HEK293 (cell line): ENCODE measurements at regions not wholly inside any gene's neighbourhood (a gene's known extent, or its start where the extent isn't known, plus 50 kb on each side); places are given as distances from the start of the nearest gene placed in this dataset.

Experiments used
- CTCF ChIA-PET: fragments of 350-600 bp; formaldehyde crosslinking; extraction: SDS; loops from one replicate; lab custom pipeline; 2021; ENCODE audit warnings: antibody characterized with exemption; lab: Yijun Ruan, JAX
- POLR2A ChIA-PET: fragments of 300-600 bp; formaldehyde crosslinking; extraction: SDS; loops from one replicate; lab custom pipeline; 2020; ENCODE audit warnings: antibody characterized with exemption, inconsistent platforms; lab: Yijun Ruan, JAX
- H3K27ac ChIP-seq: fragments of 200-500 bp; sonication (Bioruptor generic); 2 replicates; pipeline ENCODE4 v1.5.1; 2014; ENCODE audit warnings: low read depth, low read length, control low read depth, inconsistent platforms; ENCODE audit errors: extremely low read depth
- H3K36me3 ChIP-seq, 2 experiments: fragments of 200-500 bp in 1 of 2; sonication (Bioruptor generic) in 1 of 2; 1 replicate in 1 of 2; 2 replicates in 1 of 2; pipeline ENCODE4 v1.5.1; 2014 to 2017; ENCODE audit warnings: inconsistent platforms in 2 of 2, low read length in 2 of 2; ENCODE audit not compliant: control insufficient read depth in 2 of 2, insufficient read depth in 1 of 2
- H3K4me1 ChIP-seq: fragments of 200-500 bp; sonication (Bioruptor generic); 2 replicates; pipeline ENCODE4 v1.5.1; 2014; ENCODE audit warnings: mild to moderate bottlenecking, low read length, inconsistent platforms; ENCODE audit not compliant: control insufficient read depth, insufficient read depth
- H3K4me3 ChIP-seq: 2 replicates; pipeline ENCODE4 v1.5.1; 2011; ENCODE audit warnings: low read depth, mild to moderate bottlenecking, control low read depth, low read length, moderate library complexity
- H3K9me3 ChIP-seq: fragments of 200-500 bp; sonication (Bioruptor generic); 2 replicates; pipeline ENCODE4 v1.5.1; 2014; ENCODE audit warnings: low read depth, low read length, inconsistent platforms; ENCODE audit not compliant: control insufficient read depth, insufficient read depth
- EGR2 ChIP-seq: fragments of 450-650 bp; formaldehyde crosslinking; IDR thresholded peaks from 2 replicates; pipeline ENCODE4 v1.5.1; 2016; ENCODE audit warnings: low read depth, missing biosample characterization, missing genetic modification characterization
- KLF10 ChIP-seq: fragments of 450-650 bp; IDR thresholded peaks from 2 replicates; pipeline ENCODE4 v1.5.1; 2018; ENCODE audit warnings: missing biosample characterization, mild to moderate bottlenecking, missing genetic modification characterization
- OSR2 ChIP-seq: fragments of 450-650 bp; formaldehyde crosslinking; IDR thresholded peaks from 2 replicates; pipeline ENCODE4 v1.5.1; 2016; ENCODE audit warnings: missing biosample characterization, missing genetic modification characterization
- ZBTB8A ChIP-seq: fragments of 450-650 bp; formaldehyde crosslinking; IDR thresholded peaks from 2 replicates; pipeline ENCODE4 v1.5.1; 2016; ENCODE audit warnings: missing biosample characterization, missing genetic modification characterization
- ZNF155 ChIP-seq: fragments of 450-650 bp; formaldehyde crosslinking; IDR thresholded peaks from 2 replicates; pipeline ENCODE4 v1.5.1; 2016; ENCODE audit warnings: missing biosample characterization, missing genetic modification characterization
- ZNF2 ChIP-seq: fragments of 450-650 bp; formaldehyde crosslinking; IDR thresholded peaks from 2 replicates; pipeline ENCODE4 v1.5.1; 2016; ENCODE audit warnings: missing biosample characterization, missing genetic modification characterization
- ZNF221 ChIP-seq: fragments of 450-650 bp; formaldehyde crosslinking; IDR thresholded peaks from 2 replicates; pipeline ENCODE4 v1.5.1; 2017; ENCODE audit warnings: missing biosample characterization, missing genetic modification characterization, borderline replicate concordance
- ZNF280D ChIP-seq: fragments of 450-650 bp; formaldehyde crosslinking; IDR thresholded peaks from 2 replicates; pipeline ENCODE4 v1.5.1; 2016; ENCODE audit warnings: missing biosample characterization, missing genetic modification characterization
- ZNF292 ChIP-seq: fragments of 450-650 bp; formaldehyde crosslinking; IDR thresholded peaks from 2 replicates; pipeline ENCODE4 v1.5.1; 2016; ENCODE audit warnings: low read depth, missing biosample characterization, missing genetic modification characterization, borderline replicate concordance
- ZNF473 ChIP-seq: fragments of 450-650 bp; formaldehyde crosslinking; IDR thresholded peaks from 2 replicates; pipeline ENCODE4 v1.5.1; 2017; ENCODE audit warnings: missing biosample characterization, missing genetic modification characterization
- ZNF521 ChIP-seq: fragments of 450-650 bp; formaldehyde crosslinking; IDR thresholded peaks from 2 replicates; pipeline ENCODE4 v1.5.1; 2017; ENCODE audit warnings: missing biosample characterization, mild to moderate bottlenecking, missing genetic modification characterization
- ZNF600 ChIP-seq: fragments of 450-650 bp; formaldehyde crosslinking; IDR thresholded peaks from 2 replicates; pipeline ENCODE4 v1.5.1; 2016; ENCODE audit warnings: missing biosample characterization, missing genetic modification characterization
- ZNF768 ChIP-seq: fragments of 450-650 bp; formaldehyde crosslinking; IDR thresholded peaks from 2 replicates; pipeline ENCODE4 v1.5.1; 2018; ENCODE audit warnings: missing biosample characterization, mild to moderate bottlenecking, missing genetic modification characterization
- TF ChIP-seq, protein P1 (sequence below): fragments of 450-650 bp; formaldehyde crosslinking; IDR thresholded peaks from 2 replicates; pipeline ENCODE4 v1.5.1; 2017; ENCODE audit warnings: missing biosample characterization, missing genetic modification characterization
- TF ChIP-seq, protein P2 (sequence below): sonication (generic); formaldehyde crosslinking; IDR thresholded peaks from 2 replicates; pipeline ENCODE4 v1.8.1; 2022; ENCODE audit warnings: mild to moderate bottlenecking, moderate library complexity, missing genetic modification reagents
- TF ChIP-seq, protein P3 (sequence below): fragments of 450-650 bp; formaldehyde crosslinking; IDR thresholded peaks from 2 replicates; pipeline ENCODE4 v1.5.1; 2016; ENCODE audit warnings: missing biosample characterization, missing genetic modification characterization
- TF ChIP-seq, protein P4 (sequence below): fragments of 450-650 bp; formaldehyde crosslinking; IDR thresholded peaks from 2 replicates; pipeline ENCODE4 v1.5.1; 2016; ENCODE audit warnings: missing biosample characterization, missing genetic modification characterization

DNA sequence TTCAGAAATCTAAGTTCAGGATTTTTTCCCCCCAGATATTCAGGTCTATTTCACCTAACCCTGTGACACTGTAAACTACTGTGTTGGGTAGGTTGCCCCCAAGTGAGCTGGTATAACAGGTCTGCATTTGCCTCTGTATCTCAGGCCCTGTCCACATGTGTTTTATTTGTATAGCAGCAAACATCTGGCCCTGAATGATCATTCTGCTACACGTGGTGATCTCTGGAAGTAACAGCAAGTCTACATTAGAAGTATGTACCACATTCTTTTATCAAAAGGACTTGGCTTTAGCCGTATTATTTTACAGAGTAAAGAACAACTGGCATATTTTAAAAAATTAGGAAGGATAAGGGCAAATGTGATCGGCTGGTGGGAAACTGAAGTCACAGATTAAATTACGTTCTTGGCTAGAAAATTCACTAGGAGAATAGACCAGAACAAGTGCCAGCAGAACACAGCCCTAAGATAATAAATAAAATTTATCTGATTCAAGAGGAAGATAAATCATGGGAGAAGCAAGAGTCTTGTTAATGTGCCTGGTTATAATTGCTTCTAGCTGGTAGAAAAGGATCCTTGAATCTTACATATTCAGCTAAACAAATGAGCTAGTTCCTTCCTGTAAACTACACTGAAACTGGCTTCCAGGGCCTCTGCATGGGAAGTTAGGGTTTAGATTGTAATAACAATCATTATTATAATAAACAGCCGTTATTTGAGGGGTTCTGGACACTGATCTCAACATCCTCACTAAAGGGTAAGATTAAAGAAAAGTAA lies 192.1 kb downstream of the SAMD5 start (continued):
- TF ChIP-seq, protein P1, sequence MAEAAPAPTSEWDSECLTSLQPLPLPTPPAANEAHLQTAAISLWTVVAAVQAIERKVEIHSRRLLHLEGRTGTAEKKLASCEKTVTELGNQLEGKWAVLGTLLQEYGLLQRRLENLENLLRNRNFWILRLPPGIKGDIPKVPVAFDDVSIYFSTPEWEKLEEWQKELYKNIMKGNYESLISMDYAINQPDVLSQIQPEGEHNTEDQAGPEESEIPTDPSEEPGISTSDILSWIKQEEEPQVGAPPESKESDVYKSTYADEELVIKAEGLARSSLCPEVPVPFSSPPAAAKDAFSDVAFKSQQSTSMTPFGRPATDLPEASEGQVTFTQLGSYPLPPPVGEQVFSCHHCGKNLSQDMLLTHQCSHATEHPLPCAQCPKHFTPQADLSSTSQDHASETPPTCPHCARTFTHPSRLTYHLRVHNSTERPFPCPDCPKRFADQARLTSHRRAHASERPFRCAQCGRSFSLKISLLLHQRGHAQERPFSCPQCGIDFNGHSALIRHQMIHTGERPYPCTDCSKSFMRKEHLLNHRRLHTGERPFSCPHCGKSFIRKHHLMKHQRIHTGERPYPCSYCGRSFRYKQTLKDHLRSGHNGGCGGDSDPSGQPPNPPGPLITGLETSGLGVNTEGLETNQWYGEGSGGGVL (tag by site-specific recombination) = no peak
- no peak for TF ChIP-seq EGR2 (tag by site-specific recombination)
- TF ChIP-seq ZNF2 (tag by site-specific recombination) = no peak
- TF ChIP-seq ZNF155 (tag by site-specific recombination) = no peak
- TF ChIP-seq, protein P2, sequence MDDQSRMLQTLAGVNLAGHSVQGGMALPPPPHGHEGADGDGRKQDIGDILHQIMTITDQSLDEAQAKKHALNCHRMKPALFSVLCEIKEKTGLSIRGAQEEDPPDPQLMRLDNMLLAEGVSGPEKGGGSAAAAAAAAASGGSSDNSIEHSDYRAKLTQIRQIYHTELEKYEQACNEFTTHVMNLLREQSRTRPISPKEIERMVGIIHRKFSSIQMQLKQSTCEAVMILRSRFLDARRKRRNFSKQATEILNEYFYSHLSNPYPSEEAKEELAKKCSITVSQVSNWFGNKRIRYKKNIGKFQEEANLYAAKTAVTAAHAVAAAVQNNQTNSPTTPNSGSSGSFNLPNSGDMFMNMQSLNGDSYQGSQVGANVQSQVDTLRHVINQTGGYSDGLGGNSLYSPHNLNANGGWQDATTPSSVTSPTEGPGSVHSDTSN (CRISPR knock-in tag) = no peak
- TF ChIP-seq ZNF768 (tag by site-specific recombination) = no peak

DNA sequence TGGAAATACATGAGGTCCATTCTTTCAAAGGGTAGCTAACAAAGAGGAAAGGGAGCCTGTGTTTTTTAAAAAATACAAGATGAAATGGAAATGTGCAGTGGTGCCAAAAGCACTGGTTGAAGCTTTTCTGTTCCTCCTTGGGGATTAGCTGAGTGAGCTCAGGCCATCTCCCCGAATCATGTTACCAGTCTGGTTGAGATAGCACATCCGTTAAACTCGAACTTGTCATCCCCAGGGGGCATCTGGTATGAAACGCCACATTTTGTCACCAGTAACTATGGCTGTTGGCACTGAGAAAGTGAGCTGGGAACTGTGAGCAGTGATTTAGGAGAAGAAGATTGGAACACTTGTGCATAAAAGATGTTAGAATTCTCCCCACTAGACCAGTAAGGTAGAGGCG lies 196.2 kb downstream of the SAMD5 start:
- H3K36me3 ChIP-seq = no peaks in the 10 kb centered on the region
- ChIA-PET POLR2A (no interaction called here), CTCF (no interaction called here)
- H3K4me3 ChIP-seq = no peak overlapping the region
- TF ChIP-seq ZNF600 = no peak
- no peak for TF ChIP-seq KLF10 (tag by site-specific recombination)
- no peak for TF ChIP-seq ZNF521 (tag by site-specific recombination)
- TF ChIP-seq OSR2 = no peak
- TF ChIP-seq ZNF280D (tag by site-specific recombination) = no peak
- TF ChIP-seq ZBTB8A = no peak
- no peak for TF ChIP-seq ZNF221 (tag by site-specific recombination)
- TF ChIP-seq, protein P3, sequence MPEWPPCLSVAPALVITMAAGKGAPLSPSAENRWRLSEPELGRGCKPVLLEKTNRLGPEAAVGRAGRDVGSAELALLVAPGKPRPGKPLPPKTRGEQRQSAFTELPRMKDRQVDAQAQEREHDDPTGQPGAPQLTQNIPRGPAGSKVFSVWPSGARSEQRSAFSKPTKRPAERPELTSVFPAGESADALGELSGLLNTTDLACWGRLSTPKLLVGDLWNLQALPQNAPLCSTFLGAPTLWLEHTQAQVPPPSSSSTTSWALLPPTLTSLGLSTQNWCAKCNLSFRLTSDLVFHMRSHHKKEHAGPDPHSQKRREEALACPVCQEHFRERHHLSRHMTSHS = no peak
- TF ChIP-seq, protein P4, sequence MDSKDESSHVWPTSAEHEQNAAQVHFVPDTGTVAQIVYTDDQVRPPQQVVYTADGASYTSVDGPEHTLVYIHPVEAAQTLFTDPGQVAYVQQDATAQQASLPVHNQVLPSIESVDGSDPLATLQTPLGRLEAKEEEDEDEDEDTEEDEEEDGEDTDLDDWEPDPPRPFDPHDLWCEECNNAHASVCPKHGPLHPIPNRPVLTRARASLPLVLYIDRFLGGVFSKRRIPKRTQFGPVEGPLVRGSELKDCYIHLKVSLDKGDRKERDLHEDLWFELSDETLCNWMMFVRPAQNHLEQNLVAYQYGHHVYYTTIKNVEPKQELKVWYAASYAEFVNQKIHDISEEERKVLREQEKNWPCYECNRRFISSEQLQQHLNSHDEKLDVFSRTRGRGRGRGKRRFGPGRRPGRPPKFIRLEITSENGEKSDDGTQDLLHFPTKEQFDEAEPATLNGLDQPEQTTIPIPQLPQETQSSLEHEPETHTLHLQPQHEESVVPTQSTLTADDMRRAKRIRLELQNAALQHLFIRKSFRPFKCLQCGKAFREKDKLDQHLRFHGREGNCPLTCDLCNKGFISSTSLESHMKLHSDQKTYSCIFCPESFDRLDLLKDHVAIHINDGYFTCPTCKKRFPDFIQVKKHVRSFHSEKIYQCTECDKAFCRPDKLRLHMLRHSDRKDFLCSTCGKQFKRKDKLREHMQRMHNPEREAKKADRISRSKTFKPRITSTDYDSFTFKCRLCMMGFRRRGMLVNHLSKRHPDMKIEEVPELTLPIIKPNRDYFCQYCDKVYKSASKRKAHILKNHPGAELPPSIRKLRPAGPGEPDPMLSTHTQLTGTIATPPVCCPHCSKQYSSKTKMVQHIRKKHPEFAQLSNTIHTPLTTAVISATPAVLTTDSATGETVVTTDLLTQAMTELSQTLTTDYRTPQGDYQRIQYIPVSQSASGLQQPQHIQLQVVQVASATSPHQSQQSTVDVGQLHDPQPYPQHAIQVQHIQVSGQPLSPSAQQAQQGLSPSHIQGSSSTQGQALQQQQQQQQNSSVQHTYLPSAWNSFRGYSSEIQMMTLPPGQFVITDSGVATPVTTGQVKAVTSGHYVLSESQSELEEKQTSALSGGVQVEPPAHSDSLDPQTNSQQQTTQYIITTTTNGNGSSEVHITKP (tag by site-specific recombination) = no peak
- TF ChIP-seq ZNF292 (tag by site-specific recombination) = no peak
- TF ChIP-seq ZNF473 (tag by site-specific recombination) = no peak
- H3K9me3 ChIP-seq = no peaks in the 10 kb centered on the region
- peaks cover 9% of the 10 kb centered on the region; the same call in 1 of the 2 replicates for H3K4me1 ChIP-seq
- no peak overlapping the region for H3K27ac ChIP-seq
